ENCODE measurements at regions not wholly inside any gene's neighbourhood (a gene's known extent, or its start where the extent isn't known, plus 50 kb on each side); places are given as distances from the start of the nearest gene placed in this dataset.

DNA sequence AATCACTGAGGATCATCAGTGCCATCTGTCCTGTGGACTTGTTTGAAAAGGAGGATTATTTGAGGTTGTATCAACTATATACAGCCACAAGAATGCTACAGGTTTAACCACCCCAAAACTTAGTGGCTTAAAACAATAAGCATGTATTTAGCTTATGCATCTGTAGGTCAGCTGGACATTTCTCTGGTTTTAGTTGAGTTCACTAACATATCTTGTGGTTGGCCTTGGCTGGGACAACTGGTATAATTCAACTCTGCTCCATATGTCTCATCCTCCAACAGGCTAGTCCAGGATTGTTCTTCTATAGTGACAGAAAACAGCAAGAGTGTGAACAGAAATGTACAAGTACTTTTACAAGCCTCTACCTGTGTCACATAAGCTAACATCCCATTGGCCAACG lies 49.9 kb upstream of the SOX6 start:
- no peaks in the 10 kb centered on the region for H3K36me3 ChIP-seq (replicated peaks in 1 of 2; ENCODE audit: control insufficient read depth in 1 of 2, insufficient read depth in 2 of 2, low read length in 1 of 2)
- no peak overlapping the region for H3K27ac ChIP-seq (ENCODE audit: low read depth in 2 of 2, low read length in 1 of 2)
- H4K20me1 ChIP-seq (ENCODE audit: insufficient read depth): no peaks in the 10 kb centered on the region
- H3K9ac ChIP-seq: no peak overlapping the region
- H3F3A ChIP-seq (replicated peaks; ENCODE audit: insufficient read depth): no peaks in the 10 kb centered on the region
- no peaks in the 10 kb centered on the region for H3K9me2 ChIP-seq
- DNase-seq: no peak
- no peak for TF ChIP-seq EZH2phosphoT487 (IDR thresholded peaks at IDR 0.05; ENCODE audit: borderline replicate concordance, low read depth)
- no peak for TF ChIP-seq RXRA (IDR thresholded peaks at IDR 0.05; ENCODE audit: borderline replicate concordance, low read depth)
- no peak for TF ChIP-seq USF1 (IDR thresholded peaks at IDR 0.05; ENCODE audit: borderline replicate concordance, low read depth)
- TF ChIP-seq EP300 (IDR thresholded peaks at IDR 0.05; ENCODE audit: borderline replicate concordance in 1 of 2, low read depth in 1 of 2, low read length in 1 of 2): no peak
- TF ChIP-seq NFIC (IDR thresholded peaks at IDR 0.05; ENCODE audit: borderline replicate concordance): no peak
- TF ChIP-seq, protein P1, sequence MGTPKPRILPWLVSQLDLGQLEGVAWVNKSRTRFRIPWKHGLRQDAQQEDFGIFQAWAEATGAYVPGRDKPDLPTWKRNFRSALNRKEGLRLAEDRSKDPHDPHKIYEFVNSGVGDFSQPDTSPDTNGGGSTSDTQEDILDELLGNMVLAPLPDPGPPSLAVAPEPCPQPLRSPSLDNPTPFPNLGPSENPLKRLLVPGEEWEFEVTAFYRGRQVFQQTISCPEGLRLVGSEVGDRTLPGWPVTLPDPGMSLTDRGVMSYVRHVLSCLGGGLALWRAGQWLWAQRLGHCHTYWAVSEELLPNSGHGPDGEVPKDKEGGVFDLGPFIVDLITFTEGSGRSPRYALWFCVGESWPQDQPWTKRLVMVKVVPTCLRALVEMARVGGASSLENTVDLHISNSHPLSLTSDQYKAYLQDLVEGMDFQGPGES (IDR thresholded peaks at IDR 0.05; ENCODE audit: low read depth, low read length): no peak
- TF ChIP-seq TAF1 (IDR thresholded peaks at IDR 0.05; ENCODE audit: borderline replicate concordance, low read depth, low read length): no peak
- no peak for TF ChIP-seq JUND (IDR thresholded peaks at IDR 0.05)
- no peak overlapping the region for H3K4me3 ChIP-seq (ENCODE audit: low read depth in 2 of 2, low read length in 1 of 2)
- ChIA-PET CTCF (no interaction called here), POLR2A (no interaction called here)
- 82% methylated on average over 1 of the region's 1 CpG for WGBS (ENCODE audit: low lambda C conversion rate)
- H3K79me2 ChIP-seq (ENCODE audit: insufficient read depth): no peaks in the 10 kb centered on the region
- H3K27me3 ChIP-seq (ENCODE audit: insufficient read depth): no peaks in the 10 kb centered on the region
- no peaks in the 10 kb centered on the region; a peak in 2 of 4 replicates for H3K4me1 ChIP-seq (ENCODE audit: control insufficient read depth in 1 of 2, insufficient read depth in 2 of 2, low read depth in 1 of 2, low read length in 1 of 2)
- no peak overlapping the region for H3K4me2 ChIP-seq
- H2AFZ ChIP-seq (ENCODE audit: low read depth): no peak overlapping the region
- H3K9me3 ChIP-seq: no peaks in the 10 kb centered on the region

Small RNA genes in the stretch of these regions (small RNA-seq; reads per million reads assigned to genes)
- gene RN7SL188P: 0 reads per million in 7 experiments

All from SK-N-SH (cell line).